Large intestine (tissue), 3 donors: ENCODE measurements at regions not wholly inside any gene's neighbourhood (a gene's known extent, or its start where the extent isn't known, plus 50 kb on each side); places are given as distances from the start of the nearest gene placed in this dataset.
"Not testable (repeated sequence)": the region's sequence is repeated elsewhere in the genome, so short reads cannot be mapped to it uniquely, and the experiment has no call there.

Experiments used
- DNase-seq, 2 donors: peaks; one replicate each; pipeline versions ENCODE4 v3.0.0 to v3.0.0-alpha.2; 2013
- H3K27ac ChIP-seq: one replicate; pipeline ENCODE4 v1.5.1; 2013; ENCODE audit warnings: low read length
- H3K27me3 ChIP-seq: 2 replicates; pipeline ENCODE4 v1.6.1; 2013; ENCODE audit warnings: low read length; ENCODE audit not compliant: control insufficient read depth, insufficient read depth
- H3K36me3 ChIP-seq: 2 replicates; pipeline ENCODE4 v1.6.1; 2013; ENCODE audit warnings: low read length; ENCODE audit not compliant: control insufficient read depth, insufficient read depth
- H3K4me1 ChIP-seq: one replicate; pipeline ENCODE4 v1.6.1; 2013; ENCODE audit warnings: low read length; ENCODE audit not compliant: control insufficient read depth, insufficient read depth
- H3K4me3 ChIP-seq: one replicate; pipeline ENCODE4 v1.5.1; 2013; ENCODE audit warnings: low read length
- H3K9me3 ChIP-seq: one replicate; pipeline ENCODE4 v1.6.1; 2013; ENCODE audit warnings: mild to moderate bottlenecking, low read depth, low read length, moderate library complexity; ENCODE audit not compliant: control insufficient read depth
- WGBS: methylation state at CpG from one replicate; pipeline ENCODE4 v1.1.5; 2013; ENCODE audit warnings: low lambda C conversion rate; ENCODE audit not compliant: insufficient coverage; 5-methylcytosine and 5-hydroxymethylcytosine counted together

- H3K4me3 ChIP-seq, result peak overlapping the region; percentile 21
- peaks cover 50% of the 10 kb centered on the region for H3K27me3 ChIP-seq
Measured at GRCh38 chr17:64778240-64779097, 116.4 kb upstream of the SMURF2 start.

GRCh38 chr17:64777415-64778239 lies 115.5 kb upstream of the SMURF2 start:
- peaks cover 3% of the 10 kb centered on the region for H3K9me3 ChIP-seq
- DNase-seq, result peak in 1 of 2 donors; percentile 55
- H3K36me3 ChIP-seq, result no peaks in the 10 kb centered on the region
- H3K4me3 ChIP-seq, result no peak overlapping the region
- peaks cover 50% of the 10 kb centered on the region for H3K27me3 ChIP-seq
- WGBS, result 17% methylated on average over 2 of the region's 21 CpGs
- H3K27ac ChIP-seq, result no peak overlapping the region
- peaks cover 64% of the 10 kb centered on the region for H3K4me1 ChIP-seq

More at GRCh38 chr17:64778240-64779097, 116.4 kb upstream of the SMURF2 start:
- H3K9me3 ChIP-seq, result peaks cover 3% of the 10 kb centered on the region
- peak; percentile 41 to 66 for DNase-seq
- WGBS, result no CpG with 5 or more reads among the region's 107 CpGs
- H3K27ac ChIP-seq, result no peak overlapping the region
- H3K4me1 ChIP-seq, result peaks cover 60% of the 10 kb centered on the region
- H3K36me3 ChIP-seq, result peaks cover 4% of the 10 kb centered on the region

DNA sequence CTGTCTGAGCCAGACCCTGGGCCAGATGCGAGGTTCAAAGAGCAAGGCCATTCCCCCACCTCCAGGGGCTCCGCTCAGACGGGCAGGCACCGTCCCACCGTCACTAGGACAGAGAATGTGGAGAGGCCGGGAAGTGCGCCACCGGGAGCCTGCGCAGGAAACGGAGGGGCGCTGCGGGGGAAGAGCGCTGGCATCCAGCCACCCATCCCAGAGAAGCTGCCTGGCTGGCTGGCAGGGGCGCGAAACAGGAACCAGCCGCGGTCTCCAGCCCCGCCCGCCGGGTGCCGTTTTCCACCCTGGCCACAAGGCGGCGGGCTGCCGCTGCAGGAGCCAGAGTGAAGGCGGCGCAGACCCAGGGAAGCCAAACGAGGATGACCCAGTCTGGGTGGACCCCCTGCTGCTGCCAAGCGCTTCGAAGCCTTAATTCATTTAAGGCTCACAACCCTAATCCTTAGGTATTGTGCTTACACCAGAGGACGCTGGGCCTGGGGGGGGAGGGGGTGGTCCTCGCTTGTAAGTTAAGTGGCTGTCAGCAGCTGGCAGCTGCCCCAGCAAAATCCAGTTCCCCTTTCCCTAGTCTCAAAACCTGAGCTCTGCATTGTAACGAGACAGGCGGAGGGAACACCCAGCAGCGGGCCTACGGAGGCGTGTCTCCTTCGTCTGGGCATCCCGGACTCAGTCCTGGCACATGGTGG lies 114.8 kb upstream of the SMURF2 start:
- H3K27me3 ChIP-seq, result peaks cover 45% of the 10 kb centered on the region
- not testable (repeated sequence) for H3K36me3 ChIP-seq, H3K9me3 ChIP-seq, H3K27ac ChIP-seq
- WGBS, result no CpG with 5 or more reads among the region's 38 CpGs
- H3K4me3 ChIP-seq, result peak overlapping the region; percentile 23
- peak; percentile 74 to 79 for DNase-seq
- H3K4me1 ChIP-seq, result peaks cover 64% of the 10 kb centered on the region

DNA sequence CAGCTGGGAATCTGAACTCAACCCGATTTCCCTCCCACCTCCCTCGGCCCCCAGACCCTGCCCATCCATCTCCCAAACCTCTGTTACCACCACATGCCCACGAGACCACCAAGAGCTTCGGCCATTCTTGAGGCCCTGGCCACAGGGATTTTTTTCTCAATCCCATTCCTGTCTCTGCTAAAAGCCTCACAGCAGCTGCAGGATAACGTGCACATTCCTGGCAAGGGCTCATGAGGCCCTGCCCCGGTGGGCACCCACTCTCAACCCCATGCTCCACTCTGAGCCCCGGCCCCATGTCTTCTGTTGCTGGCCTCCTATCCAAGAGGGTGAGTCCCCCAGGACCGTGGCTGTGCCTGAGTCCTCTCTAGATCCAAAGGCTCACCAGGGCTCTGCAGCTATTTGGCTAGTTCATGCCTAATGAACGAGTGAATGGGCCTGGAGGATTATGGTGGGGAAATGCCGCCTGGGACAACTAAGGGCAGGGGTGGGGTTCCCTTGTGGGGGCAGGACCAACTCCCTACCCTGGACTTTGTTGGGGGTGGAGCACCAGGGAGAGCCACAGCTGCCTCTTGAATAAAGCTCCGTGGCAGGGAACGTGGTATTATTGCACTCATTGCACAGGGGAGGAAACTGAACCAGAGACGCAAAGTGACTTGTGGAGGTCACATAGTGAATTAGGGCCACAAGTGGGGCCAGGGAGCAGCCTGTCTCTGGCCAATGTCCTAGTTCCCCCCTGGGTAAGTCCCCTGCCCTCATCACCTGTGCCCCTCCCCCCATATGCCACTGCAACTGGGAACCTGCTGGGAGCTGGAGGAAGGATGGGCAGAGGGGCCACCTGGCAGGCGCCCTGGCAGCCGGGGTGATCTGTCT lies 113.8 kb upstream of the SMURF2 start:
- H3K27me3 ChIP-seq, result peaks cover 37% of the 10 kb centered on the region
- H3K4me3 ChIP-seq, result no peak overlapping the region
- WGBS, result no CpG with 5 or more reads among the region's 15 CpGs
- peak in 1 of 2 donors; percentile 48 for DNase-seq
- H3K27ac ChIP-seq, result no peak overlapping the region
- H3K9me3 ChIP-seq, result peaks cover 3% of the 10 kb centered on the region
- H3K4me1 ChIP-seq, result peaks cover 59% of the 10 kb centered on the region
- H3K36me3 ChIP-seq, result no peaks in the 10 kb centered on the region

- Histone ChIP-seq H3K4me1 (peaks cover 51% of the 10 kb centered on the region), H3K27me3 (peaks cover 28% of the 10 kb centered on the region), H3K36me3 (peaks cover under 1% of the 10 kb centered on the region), H3K27ac (peak overlapping the region; percentile 91), H3K9me3 (no peaks in the 10 kb centered on the region), H3K4me3 (no peak overlapping the region)
- WGBS, result no CpG with 5 or more reads among the region's 10 CpGs
- DNase-seq, result no peak
Measured at GRCh38 chr17:64774888-64775540, 112.9 kb upstream of the SMURF2 start.

DNA sequence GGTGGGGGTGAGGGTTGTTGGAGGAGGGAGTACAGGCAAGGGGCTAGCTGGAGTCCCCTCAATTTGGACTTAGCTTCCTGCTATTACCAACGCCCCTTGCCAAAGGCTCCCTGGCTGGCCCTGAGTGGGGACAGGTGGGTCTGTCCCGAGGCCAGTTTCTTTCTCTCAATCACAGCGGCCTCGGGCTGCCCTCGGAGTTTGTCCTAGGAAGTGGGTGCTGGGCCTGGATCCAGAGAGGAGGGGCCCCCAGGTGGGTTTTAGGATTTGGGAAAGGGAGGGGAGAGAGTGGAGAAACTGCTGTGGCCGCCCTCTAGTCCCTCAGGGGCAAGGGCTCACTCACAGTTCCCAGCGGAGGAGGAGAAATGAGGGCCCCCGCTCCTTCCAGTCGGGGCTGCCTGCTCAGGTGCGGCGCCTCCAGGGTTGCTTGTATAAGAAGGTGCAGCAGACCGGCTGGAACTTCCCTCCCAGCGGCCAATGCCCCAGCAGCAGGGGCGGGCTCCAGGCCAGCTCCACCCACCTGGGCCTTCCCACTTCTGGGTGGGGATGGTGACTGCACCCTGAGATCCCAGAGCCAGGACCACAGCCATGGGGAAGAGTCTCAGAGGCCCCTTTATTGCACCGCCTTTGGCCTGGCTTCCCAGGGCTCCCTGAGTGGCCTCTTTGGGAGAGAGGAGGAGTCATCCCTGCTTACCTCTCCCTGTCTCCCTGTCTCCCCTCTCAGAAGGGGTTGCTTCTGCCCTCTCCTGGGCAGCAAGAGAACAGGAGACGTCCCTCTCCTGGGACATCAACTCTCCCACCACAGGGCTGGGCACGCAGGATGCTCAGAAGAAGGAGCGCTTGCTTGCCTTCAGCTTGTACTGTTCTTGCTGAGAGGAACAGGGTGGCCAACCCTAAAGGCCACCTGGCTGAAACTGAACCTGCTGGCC lies 112.0 kb upstream of the SMURF2 start:
- peak; percentile 96 to 99 for DNase-seq
- Histone ChIP-seq H3K27me3 (peaks cover 18% of the 10 kb centered on the region), H3K4me3 (peak overlapping the region; percentile 57)

DNA sequence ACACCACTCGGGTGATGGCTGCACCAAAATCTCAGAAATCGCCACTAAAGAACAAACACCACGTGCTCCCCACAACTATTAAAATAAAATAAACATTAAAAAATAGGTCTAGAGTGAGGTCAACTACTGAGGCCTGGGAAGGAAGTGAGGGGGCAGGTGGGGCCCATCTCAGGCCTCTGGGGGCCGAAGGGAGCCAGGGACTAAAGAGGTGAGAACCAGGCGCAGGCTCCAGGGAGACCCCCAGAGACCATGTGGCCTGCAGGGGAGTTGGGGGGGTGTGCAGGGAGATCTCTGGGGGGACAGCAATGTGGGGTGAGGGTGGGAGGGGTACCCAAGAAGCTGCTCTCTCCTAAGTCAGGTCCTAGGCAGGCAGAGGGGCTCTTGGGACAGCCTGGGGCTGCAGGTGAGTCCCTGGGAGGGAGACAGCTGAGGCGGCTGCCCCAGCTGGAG lies 111.3 kb upstream of the SMURF2 start:
- Histone ChIP-seq H3K27me3 (peaks cover 13% of the 10 kb centered on the region), H3K36me3 (peaks cover 5% of the 10 kb centered on the region), H3K4me3 (peak overlapping the region; percentile 57), H3K9me3 (no peaks in the 10 kb centered on the region), H3K27ac (peak overlapping the region; percentile 91), H3K4me1 (peaks cover 38% of the 10 kb centered on the region)
- no peak for DNase-seq
- no CpG with 5 or more reads among the region's 6 CpGs for WGBS

More for the DNA sequence above, 112.0 kb upstream of the SMURF2 start:
- peak overlapping the region; percentile 91 for H3K27ac ChIP-seq
- no CpG with 5 or more reads among the region's 18 CpGs for WGBS
- H3K4me1 ChIP-seq, result peaks cover 42% of the 10 kb centered on the region
- no peaks in the 10 kb centered on the region for H3K9me3 ChIP-seq
- H3K36me3 ChIP-seq, result peaks cover 5% of the 10 kb centered on the region

DNA sequence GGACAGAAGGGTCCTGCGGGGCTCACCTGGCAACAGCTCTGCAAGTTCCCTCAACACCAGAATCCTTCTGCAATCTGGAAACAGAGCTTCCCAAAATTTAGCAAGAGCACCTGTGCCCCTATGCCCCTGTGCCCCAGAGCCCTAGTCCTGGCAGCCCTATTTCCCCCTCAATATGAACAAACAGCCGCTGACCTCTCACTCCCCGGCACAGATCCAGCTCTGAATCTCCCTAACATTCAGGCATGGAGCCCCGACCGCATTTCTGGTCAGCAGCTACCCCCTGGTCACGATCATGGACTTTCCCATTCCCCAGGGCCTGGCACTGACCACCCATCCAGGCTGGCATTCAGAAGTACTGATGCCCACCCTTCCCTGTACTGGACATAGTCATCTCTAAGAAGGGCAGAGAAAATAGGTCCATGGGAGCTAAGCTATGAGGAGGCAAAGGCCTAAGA lies 110.8 kb upstream of the SMURF2 start:
- Histone ChIP-seq H3K9me3 (no peaks in the 10 kb centered on the region), H3K4me3 (no peak overlapping the region), H3K27me3 (peaks cover 7% of the 10 kb centered on the region), H3K36me3 (peaks cover 6% of the 10 kb centered on the region), H3K27ac (no peak overlapping the region), H3K4me1 (peaks cover 33% of the 10 kb centered on the region)
- DNase-seq, result no peak
- no CpG with 5 or more reads among the region's 6 CpGs for WGBS
